ENCODE measurements at regions not wholly inside any gene's neighbourhood (a gene's known extent, or its start where the extent isn't known, plus 50 kb on each side); places are given as distances from the start of the nearest gene placed in this dataset.
"Not testable (repeated sequence)": the region's sequence is repeated elsewhere in the genome, so short reads cannot be mapped to it uniquely, and the experiment has no call there.

DNA sequence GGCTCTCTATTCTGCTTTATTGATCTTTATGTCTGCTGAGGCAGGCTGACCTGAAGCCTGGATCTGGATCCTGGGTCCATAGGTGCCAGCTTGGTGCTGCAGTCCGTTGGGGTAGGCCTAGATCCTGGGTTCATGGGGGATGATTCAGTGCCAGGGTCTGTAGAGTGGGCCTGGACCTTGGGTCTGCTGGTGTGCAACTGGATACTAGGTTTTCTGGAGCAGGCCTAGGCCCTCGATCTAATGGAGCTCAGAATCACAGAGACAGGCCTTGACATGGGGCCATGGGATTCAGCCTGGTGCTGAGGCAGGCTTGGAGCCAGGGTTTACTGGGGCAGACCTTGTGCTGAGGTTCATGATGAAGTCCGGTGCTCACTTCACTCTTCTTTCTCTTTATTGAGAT is 358.6 kb downstream of the TEX13C start:
- DNase-seq (ENCODE audit: low read depth), result no peak

DNA sequence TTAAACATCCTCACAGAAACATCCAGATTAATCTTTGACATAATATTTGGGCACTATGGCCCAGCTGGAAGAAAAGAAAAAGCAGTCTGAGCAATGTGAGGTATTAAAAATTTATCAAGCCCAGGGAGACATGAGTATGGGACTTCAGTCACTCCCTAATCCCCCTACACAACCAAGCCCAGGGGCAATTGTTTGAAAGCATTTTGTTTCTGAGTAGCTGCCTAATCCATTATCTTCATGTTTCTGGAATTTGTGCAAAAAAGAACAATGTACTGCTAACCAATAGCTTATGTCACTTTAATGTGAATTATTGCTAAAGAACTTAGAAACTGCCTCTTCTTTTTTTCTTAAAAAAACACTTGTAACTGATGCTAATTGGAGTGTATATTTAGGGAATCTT is 360.7 kb downstream of the TEX13C start:
- DNase-seq (ENCODE audit: low read depth), result no peak

DNA sequence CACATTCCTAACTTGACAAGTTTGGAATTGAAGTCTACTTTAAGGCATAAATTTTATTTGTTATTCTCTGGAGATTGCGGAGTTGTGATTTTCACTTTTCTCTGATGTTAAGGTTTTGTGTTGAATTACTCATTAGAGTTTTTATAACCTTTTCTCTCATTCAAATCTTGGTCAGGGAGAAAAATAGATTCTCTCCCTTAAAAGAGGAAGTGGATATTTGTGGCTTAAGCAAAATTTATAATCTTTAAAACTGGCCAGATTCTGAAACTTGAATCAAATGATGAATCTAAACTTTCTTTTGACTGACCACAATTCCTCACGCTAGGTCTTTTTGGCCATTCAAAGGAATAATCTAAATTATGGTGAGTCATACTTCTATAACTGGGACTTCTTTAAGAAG is 361.4 kb downstream of the TEX13C start:
- no peak for DNase-seq (ENCODE audit: low read depth)

GRCh38 chrX:125681507-125681906 is 361.8 kb downstream of the TEX13C start:
- DNase-seq (ENCODE audit: low read depth), result no peak

GRCh38 chrX:125690522-125690921 is 370.9 kb downstream of the TEX13C start:
- DNase-seq (ENCODE audit: low read depth), result not testable (repeated sequence)

GRCh38 chrX:125694171-125694570 is 374.5 kb downstream of the TEX13C start:
- DNase-seq (ENCODE audit: low read depth), result no peak

DNA sequence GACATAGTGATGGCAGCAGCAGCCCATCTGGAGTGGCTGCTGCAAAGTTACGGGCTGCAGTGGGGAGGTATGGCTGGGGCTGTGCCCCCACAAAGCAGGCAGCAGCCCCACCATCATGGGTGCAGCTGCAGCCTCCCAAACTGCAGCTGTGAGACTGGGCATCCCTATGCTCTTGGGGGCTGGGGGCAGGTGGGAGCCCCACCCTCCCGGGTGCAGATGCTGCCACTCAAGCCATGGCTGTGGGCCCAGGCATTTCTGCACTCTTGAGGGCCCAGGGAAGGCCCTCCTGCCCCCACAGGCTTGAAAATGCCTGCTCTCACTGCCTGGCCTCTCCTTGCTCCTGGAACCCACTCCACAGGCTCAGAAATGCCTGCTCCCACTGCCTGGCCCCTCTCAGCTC is 389.4 kb downstream of the TEX13C start:
- no peak for DNase-seq (ENCODE audit: low read depth)

- DNase-seq (ENCODE audit: low read depth), result no peak
Observed at GRCh38 chrX:125709532-125709931, 389.9 kb downstream of the TEX13C start.

DNA sequence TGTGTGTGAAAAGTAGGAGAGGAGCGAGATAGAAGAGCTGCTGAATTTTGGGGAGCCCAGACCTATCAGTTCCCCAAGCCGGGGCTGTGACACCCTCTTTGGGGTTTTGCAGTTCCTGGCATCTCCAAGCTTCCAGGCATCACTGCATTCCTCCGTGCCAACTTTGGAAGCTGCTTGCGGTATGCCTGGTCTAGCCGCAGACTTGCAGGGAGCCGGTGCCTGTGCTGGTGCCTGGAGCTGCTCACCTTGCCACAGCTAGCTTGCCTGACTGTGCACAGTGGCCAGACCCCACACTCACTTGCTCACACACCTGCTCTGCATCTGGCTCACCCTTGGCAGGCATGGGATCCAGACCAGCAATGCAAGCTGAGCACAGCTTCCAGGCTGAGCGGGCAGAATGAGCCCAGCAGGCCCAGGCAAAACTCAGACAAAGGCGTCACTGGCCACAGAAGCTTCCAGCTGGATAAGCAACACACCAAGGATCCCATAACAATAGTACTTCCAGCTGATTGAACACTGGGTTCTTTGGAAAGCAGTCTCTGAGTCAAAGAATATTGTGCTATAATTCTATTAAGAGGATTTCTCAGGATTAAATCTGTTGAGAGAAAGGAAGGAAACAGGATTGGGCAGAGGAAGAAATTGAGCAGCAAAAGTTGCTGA is 390.9 kb downstream of the TEX13C start:
- DNase-seq (ENCODE audit: low read depth), result no peak

DNA sequence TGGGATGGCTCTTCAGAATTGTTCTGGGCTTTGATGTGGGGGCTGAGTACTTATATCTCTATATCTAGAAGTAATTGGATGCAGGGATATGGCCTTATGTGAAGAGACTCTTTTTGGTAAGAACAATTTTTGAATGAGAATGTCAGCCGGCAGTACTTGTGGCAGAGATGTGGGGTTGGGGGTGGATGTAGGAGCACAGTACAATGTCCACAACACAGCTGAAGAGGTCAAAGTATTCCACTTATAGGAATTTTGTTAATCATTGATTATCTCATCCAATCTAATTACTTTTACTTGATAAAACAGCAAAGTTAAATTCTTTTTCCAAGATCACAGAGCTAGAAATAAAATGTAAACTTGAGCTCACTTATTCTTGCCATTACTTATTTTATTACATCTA is 391.4 kb downstream of the TEX13C start:
- no peak for DNase-seq (ENCODE audit: low read depth)

- no peak for DNase-seq (ENCODE audit: low read depth)
Observed at GRCh38 chrX:125713633-125714032, 394.0 kb downstream of the TEX13C start.

DNA sequence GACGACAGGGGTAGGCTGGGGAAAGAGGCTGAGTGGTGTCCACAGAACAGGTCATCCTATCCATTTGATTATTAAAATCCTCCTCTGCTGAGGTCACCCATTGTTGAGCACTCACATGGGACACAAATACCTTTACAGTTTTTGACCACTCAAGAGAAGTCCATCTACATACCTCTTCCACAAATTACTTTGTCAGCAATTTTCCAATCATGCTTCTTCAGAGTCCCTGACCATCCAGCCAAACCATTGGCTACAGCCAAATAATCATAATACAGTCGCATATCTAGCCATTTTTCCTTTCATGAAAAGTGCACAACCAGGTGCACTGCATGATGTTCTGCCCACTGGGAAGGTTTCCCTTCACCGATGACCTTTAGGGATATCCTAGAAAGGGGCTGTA is 407.4 kb downstream of the TEX13C start:
- no peak for DNase-seq (ENCODE audit: low read depth)

DNA sequence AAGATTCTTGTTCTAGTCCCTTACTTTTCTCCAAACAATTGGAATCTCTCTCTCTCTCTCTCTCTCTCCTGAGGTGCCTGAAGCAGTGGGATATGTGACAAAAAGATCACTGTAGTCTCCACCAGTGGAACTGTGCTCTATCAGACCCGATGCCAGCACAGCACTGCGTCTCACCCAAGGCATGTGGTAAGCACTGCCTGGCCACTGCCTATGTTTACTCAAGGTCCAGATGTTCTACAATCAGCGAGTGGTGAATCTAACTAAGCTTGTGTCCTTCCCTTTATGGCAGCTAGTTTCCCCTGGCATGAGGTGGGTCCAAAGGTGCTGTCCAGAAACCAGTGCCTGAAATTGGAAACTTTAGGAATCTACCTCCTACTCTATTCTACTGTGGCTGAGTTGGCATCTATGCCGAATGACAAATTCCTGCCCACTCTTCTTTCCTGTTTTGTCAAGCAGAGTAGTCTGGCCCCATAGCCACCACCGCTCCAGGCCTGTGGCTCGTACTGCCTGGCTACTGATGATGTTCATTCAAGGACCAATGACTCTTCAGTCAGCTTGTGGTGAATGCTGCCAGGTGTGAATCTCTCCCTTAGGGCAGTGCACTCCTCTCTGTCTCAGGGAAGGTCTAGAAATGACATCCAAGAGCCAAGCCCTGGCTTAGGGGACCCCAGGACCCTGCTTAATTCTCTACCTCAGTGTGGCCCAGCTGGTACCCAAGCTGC is 416.5 kb downstream of the TEX13C start:
- no peak for DNase-seq (ENCODE audit: low read depth)

GRCh38 chrX:125742811-125743210 is 423.1 kb downstream of the TEX13C start:
- no peak for DNase-seq (ENCODE audit: low read depth)

- no peak for DNase-seq (ENCODE audit: low read depth)
Observed at GRCh38 chrX:125744914-125745313, 421.2 kb downstream of the DCAF12L2 start.

- DNase-seq (ENCODE audit: low read depth), result no peak
Observed at GRCh38 chrX:125757794-125758564, 408.1 kb downstream of the DCAF12L2 start.

GRCh38 chrX:125758819-125759218 is 407.3 kb downstream of the DCAF12L2 start:
- DNase-seq (ENCODE audit: low read depth), result no peak

DNA sequence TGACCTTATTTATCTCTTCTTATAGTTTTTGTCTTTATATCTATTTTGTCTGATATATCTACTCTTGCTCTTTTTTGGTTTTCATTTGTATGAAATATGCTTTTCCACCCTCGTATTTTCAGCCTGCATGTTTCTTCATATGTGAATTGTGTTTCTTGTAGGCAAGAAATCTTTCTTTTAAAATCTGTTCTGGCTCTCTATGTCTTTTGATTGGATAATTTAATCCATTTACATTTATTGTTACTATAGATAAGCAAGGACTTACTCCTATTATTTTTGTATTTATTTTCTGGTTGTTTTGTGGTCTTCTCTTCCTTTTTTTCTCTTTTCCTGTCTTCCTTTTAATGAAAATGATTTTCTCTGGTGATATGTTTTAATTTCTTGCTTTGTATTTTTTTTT is 403.1 kb downstream of the DCAF12L2 start:
- no peak for DNase-seq (ENCODE audit: low read depth)

DNA sequence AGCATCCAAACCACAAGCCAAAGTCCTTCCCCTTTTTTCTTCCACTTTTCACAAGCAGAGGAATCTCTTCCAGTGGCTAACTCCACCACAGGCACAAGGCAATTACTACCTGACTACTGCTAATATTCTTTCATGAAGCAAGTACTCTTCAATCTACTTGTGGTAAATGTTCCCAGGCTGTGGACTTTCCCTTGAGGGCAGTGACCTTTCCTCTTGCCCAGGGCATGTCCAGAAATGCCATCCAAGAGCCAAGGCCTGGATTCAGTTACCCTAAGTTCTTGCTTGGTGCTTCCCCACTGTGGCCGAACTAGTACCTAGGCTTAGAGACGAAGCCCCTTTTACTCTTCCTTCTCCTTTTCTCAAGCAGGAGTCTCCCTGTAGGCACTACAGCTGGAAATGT is 400.7 kb downstream of the DCAF12L2 start:
- no peak for DNase-seq (ENCODE audit: low read depth)

DNA sequence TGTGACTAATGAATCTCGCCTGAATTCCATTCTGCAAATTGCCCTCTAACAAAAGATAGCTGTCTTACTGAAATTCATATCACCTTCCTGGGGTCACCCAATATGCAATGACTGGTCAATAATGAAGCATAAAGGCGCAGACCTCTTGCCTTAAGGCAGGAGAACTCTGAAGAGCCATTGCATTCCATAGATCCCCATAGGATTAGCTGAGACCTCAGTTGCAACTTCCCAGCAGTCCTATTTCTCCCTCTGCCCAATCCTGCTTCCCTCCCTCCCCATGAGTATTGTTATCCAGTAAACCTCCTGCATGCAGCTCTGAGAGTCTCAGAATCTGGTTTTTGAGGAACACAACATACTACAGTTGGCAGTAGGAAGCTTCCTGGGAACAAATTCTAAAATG is 396.5 kb downstream of the DCAF12L2 start:
- DNase-seq (ENCODE audit: low read depth), result no peak

GRCh38 chrX:125778261-125778660 is 387.8 kb downstream of the DCAF12L2 start:
- no peak for DNase-seq (ENCODE audit: low read depth)

GRCh38 chrX:125782184-125782583 is 383.9 kb downstream of the DCAF12L2 start:
- DNase-seq (ENCODE audit: low read depth), result no peak

DNA sequence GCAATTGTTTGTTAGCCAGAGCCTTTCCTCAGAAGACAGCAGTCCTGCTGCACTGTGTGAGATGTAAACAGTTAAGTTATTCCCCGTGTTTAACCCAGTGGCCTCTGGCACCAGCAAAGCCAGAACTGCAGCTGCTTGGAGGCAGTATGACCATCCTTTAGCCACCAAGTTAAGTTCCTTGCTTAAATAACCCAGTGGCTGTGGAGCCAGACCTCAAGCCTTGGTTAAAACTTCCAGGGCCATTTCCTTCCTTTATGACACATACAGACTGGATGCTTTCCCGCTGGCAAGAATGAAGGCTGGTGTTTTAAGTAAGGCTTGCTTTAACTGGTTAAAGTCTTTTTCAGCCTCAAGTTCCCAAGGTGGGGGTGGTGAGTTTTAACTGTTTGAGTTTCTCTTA is 379.8 kb downstream of the DCAF12L2 start:
- DNase-seq (ENCODE audit: low read depth), result no peak

All from iris pigment epithelial cell (primary cell).